Tibial artery (tissue), 4 donors: ENCODE measurements at regions not wholly inside any gene's neighbourhood (a gene's known extent, or its start where the extent isn't known, plus 50 kb on each side); places are given as distances from the start of the nearest gene placed in this dataset.

Experiments used
- DNase-seq, 2 donors: peaks; one replicate each; pipeline ENCODE4 v3.0.0-alpha.2; 2019
- H3K27ac ChIP-seq, 2 donors: fragments of 200-600 bp; sonication (generic) in 1 of 2; 1 replicate in 1 of 2; 2 replicates in 1 of 2; pipeline ENCODE4 v1.5.1; 2018 to 2019; ENCODE audit warnings: mild to moderate bottlenecking in 1 of 2
- H3K27me3 ChIP-seq, 2 donors: fragments of 200-600 bp; sonication (generic) in 1 of 2; one replicate each; pipeline versions ENCODE4 v1.5.1 to v1.6.0; 2016 to 2019
- H3K36me3 ChIP-seq, 3 donors: fragments of 200-600 bp; sonication (generic) in 2 of 3; one replicate each; pipeline ENCODE4 v1.5.1; 2016 to 2019; ENCODE audit warnings: mild to moderate bottlenecking in 2 of 3
- H3K4me1 ChIP-seq, 4 donors: fragments of 200-600 bp; sonication (generic) in 2 of 4; 1 replicate in 3 of 4; 2 replicates in 1 of 4; pipeline ENCODE4 v1.5.1; 2016 to 2019
- H3K4me3 ChIP-seq, 2 donors: fragments of 200-600 bp; sonication (generic) in 1 of 2; 1 replicate in 1 of 2; 2 replicates in 1 of 2; pipeline ENCODE4 v1.5.1; 2018 to 2019; ENCODE audit warnings: mild to moderate bottlenecking in 2 of 2
- H3K9me3 ChIP-seq, 3 donors: fragments of 200-600 bp; sonication (generic) in 1 of 3; one replicate each; pipeline ENCODE4 v1.5.1; 2016 to 2019
- CTCF ChIP-seq, 2 experiments: fragments of 200-600 bp in 1 of 2; fragments of 450-650 bp in 1 of 2; IDR thresholded peaks; one replicate each; pipeline ENCODE4 v1.5.1; 2017 to 2019; ENCODE audit warnings: antibody characterized with exemption in 2 of 2, mild to moderate bottlenecking in 1 of 2, moderate library complexity in 1 of 2
- intact Hi-C: fragments of 100-400 bp; cut with DNase I; formaldehyde crosslinking; loops from one replicate; pipeline ENCODE4 v1.15.0; 2023; ENCODE audit warnings: low total_unique reads

- no peak for TF ChIP-seq CTCF (IDR thresholded peaks at IDR 0.05)
- Histone ChIP-seq H3K4me3 (no peak overlapping the region), H3K27me3 (no peaks in the 10 kb centered on the region), H3K27ac (no peak overlapping the region), H3K9me3 (no peaks in the 10 kb centered on the region), H3K4me1 (no peaks in the 10 kb centered on the region), H3K36me3 (no peaks in the 10 kb centered on the region)
- intact Hi-C loops, result no loop called here
- no peak for DNase-seq
Observed at GRCh38 chr2:147097747-147098146, 747.1 kb upstream of the ACVR2A start.

GRCh38 chr2:147096671-147097070 is 748.2 kb upstream of the ACVR2A start:
- no peak overlapping the region for H3K27ac ChIP-seq

GRCh38 chr2:147095376-147095775 is 749.5 kb upstream of the ACVR2A start:
- intact Hi-C loops, result no loop called here
- Histone ChIP-seq H3K27ac (no peak overlapping the region), H3K36me3 (no peaks in the 10 kb centered on the region), H3K9me3 (no peaks in the 10 kb centered on the region), H3K27me3 (no peaks in the 10 kb centered on the region), H3K4me1 (no peaks in the 10 kb centered on the region), H3K4me3 (no peak overlapping the region)
- DNase-seq, result no peak
- TF ChIP-seq CTCF (IDR thresholded peaks at IDR 0.05), result no peak

More at GRCh38 chr2:147096671-147097070, 748.2 kb upstream of the ACVR2A start:
- H3K4me1 ChIP-seq, result no peaks in the 10 kb centered on the region
- DNase-seq, result no peak
- no peaks in the 10 kb centered on the region for H3K9me3 ChIP-seq
- no peak overlapping the region for H3K4me3 ChIP-seq
- no peaks in the 10 kb centered on the region for H3K27me3 ChIP-seq
- intact Hi-C loops, result no loop called here
- TF ChIP-seq CTCF (IDR thresholded peaks at IDR 0.05), result no peak
- H3K36me3 ChIP-seq, result no peaks in the 10 kb centered on the region

GRCh38 chr2:147094077-147094476 is 750.8 kb upstream of the ACVR2A start:
- Histone ChIP-seq H3K9me3 (no peaks in the 10 kb centered on the region), H3K27ac (no peak overlapping the region), H3K27me3 (no peaks in the 10 kb centered on the region), H3K4me3 (no peak overlapping the region), H3K36me3 (no peaks in the 10 kb centered on the region), H3K4me1 (no peaks in the 10 kb centered on the region)
- no peak for DNase-seq
- intact Hi-C loops, result no loop called here
- no peak for TF ChIP-seq CTCF (IDR thresholded peaks at IDR 0.05)

GRCh38 chr2:147092266-147092665 is 752.6 kb upstream of the ACVR2A start:
- Histone ChIP-seq H3K27ac (no peak overlapping the region), H3K27me3 (no peaks in the 10 kb centered on the region), H3K4me1 (no peaks in the 10 kb centered on the region), H3K36me3 (no peaks in the 10 kb centered on the region), H3K4me3 (no peak overlapping the region), H3K9me3 (no peaks in the 10 kb centered on the region)
- no peak for DNase-seq
- intact Hi-C loops, result no loop called here
- no peak for TF ChIP-seq CTCF (IDR thresholded peaks at IDR 0.05)

GRCh38 chr2:147091448-147091847 is 753.4 kb upstream of the ACVR2A start:
- DNase-seq, result no peak
- intact Hi-C loops, result no loop called here
- TF ChIP-seq CTCF (IDR thresholded peaks at IDR 0.05), result no peak
- Histone ChIP-seq H3K4me1 (no peaks in the 10 kb centered on the region), H3K27me3 (no peaks in the 10 kb centered on the region), H3K27ac (no peak overlapping the region), H3K36me3 (no peaks in the 10 kb centered on the region), H3K9me3 (no peaks in the 10 kb centered on the region), H3K4me3 (no peak overlapping the region)
